ENCODE measurements at regions not wholly inside any gene's neighbourhood (a gene's known extent, or its start where the extent isn't known, plus 50 kb on each side); places are given as distances from the start of the nearest gene placed in this dataset.

GRCh38 chr12:25896981-25897380 is 61.5 kb upstream of the RASSF8 start:
- no peak for TF ChIP-seq CTCF (IDR thresholded peaks at IDR 0.05 in 8 of 11, conservative IDR thresholded peaks at IDR 0.05 in 3 of 11)
- no peak for TF ChIP-seq POLR2A (IDR thresholded peaks at IDR 0.05)

Data from spleen (tissue), 7 donors.